HG03139 (cell line): ENCODE measurements at regions not wholly inside any gene's neighbourhood (a gene's known extent, or its start where the extent isn't known, plus 50 kb on each side); places are given as distances from the start of the nearest gene placed in this dataset.
"Not testable (repeated sequence)": the region's sequence is repeated elsewhere in the genome, so short reads cannot be mapped to it uniquely, and the experiment has no call there.

ENCODE experiments used
- ATAC-seq: cut with Tn5 transposase; IDR thresholded peaks from one replicate; pipeline ENCODE4 v1.9.1; 2021; ENCODE audit not compliant: unreplicated experiment

DNA sequence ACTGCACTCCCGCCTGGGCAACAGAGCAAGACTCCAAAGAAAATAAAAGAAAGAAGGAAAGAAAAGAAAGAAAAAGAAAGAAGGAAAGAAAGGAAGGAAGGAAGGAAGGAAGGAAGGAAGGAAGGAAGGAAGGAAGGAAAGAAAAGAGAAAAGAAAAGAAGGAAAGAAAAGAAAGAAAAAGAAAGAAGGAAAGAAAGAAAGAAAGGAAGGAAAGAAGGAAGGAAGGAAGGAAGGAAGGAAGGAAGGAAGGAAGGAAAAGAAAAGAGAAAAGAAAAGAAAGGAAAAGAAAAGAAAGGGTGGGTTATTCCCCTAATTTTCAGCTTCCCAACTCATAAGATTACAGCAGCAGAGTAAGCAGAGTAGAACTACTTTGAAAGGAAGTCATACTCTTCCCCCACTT lies 64.4 kb downstream of the TMEM200C start:
- ATAC-seq = not testable (repeated sequence)

DNA sequence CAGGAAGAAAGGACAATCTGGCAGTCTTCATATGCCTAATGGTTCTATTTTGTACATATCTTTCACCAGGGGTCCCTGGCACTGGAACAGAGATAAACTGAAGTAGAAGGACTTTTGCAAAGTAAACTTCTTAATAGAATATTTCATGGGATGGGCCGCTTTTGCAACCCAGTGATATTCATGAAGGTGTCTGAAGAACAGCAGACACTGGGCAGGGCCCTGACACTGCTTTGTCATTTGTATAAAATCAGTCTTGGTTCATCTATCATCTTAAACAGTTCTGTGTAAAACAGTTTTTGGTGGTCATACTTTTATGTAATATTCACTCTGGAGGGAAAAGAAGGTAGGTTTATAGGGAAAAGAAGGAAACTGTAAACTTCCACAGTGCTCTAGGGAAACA lies 66.4 kb downstream of the TMEM200C start:
- no peak for ATAC-seq

DNA sequence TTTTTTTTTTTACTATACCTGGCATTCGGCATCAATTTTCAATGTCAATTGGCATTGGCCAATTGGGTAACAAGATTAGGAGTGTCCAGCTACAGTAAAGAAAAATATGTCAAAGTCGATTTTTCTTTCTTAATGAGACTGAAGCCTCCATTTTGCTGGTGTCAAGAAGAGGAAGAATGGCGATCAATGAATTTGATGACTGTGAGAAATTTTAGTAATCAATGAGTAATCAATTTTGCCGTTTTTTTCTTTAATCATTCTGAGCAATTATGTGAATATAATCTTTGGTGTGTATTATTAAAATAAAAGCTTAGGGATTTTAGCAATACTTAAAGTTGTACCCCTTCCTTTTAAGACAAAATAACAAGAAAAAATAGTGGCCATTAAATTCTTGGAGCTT lies 69.7 kb downstream of the TMEM200C start:
- ATAC-seq = no peak

DNA sequence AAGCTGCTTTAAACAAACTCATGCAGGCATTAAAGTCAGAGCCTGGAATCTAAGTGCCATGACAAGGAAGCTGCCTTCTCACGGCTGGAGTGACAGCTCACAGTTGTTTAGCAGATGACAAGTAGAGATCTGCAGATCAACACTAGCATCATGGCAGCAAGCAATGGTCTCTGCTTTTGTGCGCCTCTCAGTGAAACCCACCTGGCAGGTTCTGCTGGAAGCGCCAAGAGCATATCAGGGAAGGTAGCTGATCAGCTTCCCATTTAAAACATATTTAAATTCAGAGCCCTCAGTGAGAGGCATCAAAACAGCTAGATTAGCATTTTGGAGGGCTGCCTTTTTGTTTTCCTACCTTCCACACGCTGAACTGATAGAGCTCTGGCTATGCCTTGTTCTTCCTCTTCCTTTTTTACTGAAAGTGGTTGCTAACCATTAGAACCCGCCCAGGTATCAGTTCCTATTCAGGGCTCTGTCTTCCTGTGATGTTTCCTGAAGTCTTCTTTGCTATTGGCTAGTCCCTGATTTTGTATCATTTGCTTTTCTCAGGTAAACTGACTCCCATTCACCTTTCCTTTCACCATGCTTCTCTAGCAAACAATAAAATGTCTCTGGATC lies 70.8 kb downstream of the TMEM200C start:
- ATAC-seq = no peak

DNA sequence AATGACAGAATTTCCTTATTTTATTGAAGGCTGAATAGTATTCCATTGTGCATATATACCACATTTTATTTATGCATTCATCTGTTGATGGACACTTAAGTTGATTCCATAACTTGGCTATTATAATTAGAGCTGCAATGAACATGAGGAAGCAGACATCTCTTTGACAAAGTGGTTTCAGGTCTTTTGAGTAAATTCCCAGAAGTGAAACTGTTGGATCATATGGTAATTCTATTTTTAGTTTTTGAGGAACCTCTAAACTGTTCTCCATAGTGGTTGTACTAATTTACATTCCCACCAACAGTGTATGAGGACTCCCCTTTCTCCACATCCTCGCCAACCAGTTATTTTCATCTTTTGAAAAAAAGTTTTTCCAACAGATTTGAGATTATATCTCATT lies 77.5 kb downstream of the TMEM200C start:
- no peak for ATAC-seq

DNA sequence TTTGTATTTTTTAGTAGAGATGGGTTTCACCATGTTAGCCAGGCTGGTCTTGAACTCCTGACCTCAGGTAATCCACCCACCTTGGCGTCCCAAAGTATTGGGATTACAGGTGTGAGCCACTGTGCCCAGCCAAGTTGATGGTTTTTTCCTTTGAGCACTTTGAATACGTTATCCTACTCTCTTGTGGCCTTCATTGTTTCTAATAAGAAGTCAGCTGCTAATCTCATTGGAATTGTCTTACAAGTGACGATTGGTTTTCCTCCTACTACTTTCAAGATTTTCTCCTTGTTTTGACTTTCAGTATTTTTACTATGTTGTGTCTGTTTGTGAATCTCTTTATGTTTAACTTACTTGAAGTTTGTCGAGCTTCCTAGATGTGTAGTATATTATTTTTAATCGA lies 88.5 kb downstream of the TMEM200C start:
- ATAC-seq = no peak

DNA sequence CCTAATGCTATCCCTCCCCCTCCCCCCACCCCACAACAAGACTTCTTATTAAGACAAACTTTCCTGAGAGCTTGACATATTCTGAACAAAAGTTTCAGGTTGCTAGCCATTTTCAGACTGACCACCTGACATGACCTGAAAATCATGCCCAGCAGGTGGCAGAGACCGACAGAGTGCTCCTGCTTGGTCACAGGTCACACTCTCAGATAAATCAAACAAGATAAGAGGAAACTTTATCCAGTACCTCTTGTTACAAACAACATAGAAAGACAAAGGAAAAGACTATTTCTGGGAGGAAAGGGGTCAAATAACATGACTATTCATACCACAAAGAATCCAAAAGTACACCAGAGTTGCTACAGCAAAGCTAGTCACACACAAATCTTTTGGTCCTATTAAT lies 107.4 kb downstream of the TMEM200C start:
- no peak for ATAC-seq

DNA sequence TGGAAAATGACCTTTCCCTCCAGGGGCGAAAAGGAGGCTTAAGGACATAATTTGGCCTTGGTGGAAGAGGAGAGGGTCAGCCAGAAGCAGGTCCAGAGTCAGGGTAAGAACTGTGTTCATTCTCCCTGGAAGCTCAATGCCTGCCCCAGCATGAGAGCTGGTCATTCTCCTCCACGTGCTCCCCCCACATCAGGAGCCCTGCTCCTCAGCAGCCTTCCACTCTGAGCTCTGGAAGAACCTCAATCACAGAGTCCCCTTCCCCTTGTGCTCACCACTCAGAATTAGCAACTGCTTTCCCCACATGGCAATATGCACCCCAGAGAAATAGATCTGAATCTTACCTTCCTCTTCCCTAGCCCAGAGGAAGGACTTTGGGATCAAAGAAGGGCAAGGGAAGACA lies 115.4 kb downstream of the TMEM200C start:
- ATAC-seq = no peak

DNA sequence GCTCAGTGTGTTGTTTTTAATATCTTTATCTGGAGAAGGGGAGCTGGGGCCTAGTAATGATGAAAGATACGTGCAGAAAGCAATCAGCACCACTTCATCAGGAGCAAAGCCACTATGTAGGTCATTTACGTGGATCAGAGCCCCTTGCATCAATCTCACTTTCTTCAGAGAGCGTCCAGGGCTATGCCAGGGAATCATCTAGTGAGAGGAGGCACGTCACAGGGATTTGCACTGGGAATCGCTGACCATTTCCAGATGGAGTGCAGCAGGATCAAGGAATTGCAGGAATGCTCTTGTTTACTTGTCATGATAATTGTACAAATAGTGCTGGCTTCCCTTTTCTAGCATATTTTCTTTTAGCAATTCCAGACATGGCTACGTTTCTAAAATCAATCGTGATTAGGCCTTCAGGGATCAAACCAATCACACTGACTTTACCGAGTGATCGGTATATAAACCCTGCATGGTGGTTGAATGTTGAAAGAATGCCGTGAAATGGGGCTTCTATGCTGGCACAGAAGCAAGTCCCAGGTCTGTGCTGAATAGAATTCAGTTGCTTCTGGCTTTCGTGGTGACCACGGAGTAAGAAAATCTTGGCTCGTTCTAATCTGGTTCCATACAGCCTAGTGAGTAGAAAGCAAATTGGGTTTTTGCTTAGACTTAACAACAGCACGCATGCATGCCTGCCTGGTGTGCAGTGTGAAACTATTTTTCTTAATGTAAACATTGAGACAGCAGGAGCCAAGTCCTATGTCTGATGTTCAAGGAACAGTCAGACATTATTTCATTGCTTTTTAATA lies 122.8 kb downstream of the TMEM200C start:
- ATAC-seq = no peak

DNA sequence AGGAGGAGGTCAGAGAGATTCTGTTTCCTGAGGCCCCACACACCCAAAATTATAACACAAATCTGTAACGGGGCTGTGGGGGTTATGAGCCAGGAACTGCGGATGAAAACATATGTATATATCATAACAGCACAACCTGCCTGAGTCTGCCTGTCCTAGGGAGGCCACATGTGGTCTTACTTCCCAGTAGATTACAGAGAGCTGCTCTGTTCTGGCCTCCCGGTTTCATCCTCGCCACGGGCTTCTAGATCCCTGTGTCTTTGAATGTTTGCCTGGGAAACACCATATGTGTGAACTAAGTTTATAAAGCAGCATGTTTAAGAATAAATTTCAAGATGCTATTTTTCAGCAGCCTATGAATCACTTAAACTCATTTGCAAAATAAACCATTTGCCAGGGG lies 124.0 kb downstream of the TMEM200C start:
- ATAC-seq = no peak

DNA sequence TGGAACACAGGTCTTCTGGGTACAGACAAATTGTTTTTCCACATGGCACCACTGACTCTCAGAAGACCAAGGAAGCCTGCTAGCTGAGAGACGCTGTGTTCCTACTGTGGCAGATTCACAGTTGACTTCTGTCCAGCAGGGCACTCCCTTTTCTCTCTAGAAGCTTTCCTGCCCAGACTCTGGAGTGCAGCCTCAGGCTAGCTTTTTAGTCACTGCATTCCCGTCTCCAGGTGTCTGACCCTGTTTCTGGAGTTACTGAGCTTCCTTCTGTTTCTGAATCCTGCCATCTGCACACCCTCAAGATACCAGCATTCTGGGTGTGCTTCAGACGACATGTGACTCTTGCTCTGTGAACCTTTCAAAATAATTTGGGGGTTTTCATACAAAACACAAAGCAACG lies 125.1 kb downstream of the TMEM200C start:
- no peak for ATAC-seq

DNA sequence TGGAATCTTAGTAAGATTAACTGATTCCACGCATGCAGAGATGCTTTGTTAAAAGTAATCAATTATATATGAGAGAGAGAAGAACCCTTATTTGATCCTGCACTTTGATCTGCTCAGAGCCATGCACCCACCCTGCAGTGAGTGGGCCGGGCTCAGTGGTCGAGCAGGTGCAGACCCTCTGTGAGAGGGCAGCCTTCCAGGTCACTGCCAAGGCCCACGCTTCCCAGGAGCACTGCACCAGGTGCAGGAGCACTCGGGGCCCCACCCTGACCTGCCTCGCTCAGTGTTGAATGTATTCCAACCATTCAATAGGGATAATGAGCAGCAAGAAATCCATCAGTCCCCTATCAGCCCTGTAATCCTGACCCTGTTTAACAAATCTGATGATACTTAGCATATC lies 126.9 kb downstream of the TMEM200C start:
- ATAC-seq = no peak

DNA sequence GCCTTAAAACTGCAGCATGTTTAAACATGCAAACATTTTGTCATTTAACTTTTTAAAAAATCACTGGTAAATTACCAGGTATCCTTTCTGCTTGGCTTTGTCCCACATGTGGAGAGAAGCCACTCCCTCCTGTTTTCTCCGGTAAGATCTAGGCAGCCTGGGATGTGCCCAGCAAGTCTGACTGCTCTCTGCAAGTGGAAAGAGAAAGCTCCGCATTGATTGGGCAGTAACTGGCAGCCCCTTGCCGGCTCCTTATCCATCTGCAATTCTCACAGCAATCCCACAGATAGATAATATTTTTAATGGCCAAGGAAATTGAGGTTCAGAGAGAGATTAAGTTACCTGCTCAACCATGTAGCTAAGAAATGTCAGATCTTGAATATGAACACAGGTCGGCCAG lies 136.1 kb downstream of the TMEM200C start:
- no peak for ATAC-seq

DNA sequence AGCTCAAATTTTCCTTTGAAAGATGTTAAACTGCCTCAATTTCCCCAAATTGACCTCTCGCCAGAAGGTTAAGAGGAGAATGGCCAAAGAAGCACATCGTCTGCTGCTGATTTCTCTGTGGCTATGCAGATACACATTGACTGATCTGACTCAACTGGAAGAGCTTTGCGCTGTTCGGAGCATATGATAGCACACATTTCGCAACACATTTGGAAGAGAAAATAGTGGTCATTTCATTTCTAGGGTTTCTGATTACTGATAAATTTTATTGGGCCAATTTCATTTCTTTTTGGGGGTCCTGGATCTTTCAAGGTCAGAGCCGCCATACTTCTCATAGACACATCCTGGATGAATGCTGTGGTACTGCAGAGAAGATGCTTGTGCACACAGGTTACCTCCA lies 138.5 kb downstream of the TMEM200C start:
- no peak for ATAC-seq

DNA sequence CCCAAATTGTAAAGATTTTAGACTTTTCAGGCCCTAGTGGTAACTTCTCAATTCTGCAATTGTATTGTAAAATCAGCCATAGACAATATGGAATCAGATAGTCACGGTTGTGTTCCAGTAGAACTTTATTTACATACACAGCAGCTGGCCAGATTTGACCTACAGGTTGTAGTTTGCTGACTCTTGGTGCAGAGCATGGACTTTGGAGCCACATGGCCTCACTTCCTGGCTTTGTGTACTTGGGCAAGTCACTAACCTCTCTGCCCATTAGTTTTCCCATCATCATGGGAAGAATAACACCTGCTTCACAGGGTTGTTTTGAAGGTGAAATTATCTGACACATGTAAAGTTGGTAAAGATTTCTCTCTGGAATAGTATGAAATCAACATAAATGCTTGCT lies 147.6 kb downstream of the TMEM200C start:
- no peak for ATAC-seq

DNA sequence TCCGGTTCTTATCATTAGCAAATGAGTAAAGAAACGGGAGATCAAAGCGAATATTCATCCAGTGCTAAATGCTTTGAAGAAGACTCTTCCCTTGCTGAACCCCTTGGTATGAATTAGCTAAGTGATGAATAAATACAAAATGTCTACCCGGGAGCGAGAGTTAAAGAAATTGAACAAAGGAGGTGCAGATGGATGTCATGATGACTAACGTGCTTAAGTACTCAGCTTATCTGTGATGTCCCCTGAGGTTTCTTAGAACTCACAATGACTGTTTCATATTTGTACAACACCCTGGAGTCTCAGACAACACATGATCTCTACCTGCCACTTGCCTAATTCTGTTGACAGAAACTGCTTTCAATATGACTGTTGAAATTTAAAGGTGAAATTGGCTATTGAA lies 148.5 kb downstream of the TMEM200C start:
- ATAC-seq = no peak

DNA sequence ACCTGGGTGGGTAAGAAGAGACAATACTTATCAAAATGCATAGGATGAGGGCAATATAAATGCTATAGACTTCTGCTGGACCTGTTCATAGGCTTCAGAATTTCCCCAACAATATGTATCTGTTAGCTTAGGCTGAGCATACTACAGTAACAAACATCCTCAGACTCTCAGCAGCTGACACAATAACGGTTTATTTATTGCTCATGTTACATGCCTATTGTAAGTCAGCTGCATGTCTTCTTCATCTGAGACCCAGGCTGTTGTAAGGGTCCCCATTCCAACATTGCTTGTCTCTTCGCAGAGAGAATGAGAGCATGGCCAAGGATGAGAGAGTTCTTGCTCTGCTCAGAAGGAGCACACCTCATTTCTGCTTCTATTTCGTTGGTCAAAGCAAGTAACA lies 150.7 kb downstream of the TMEM200C start:
- no peak for ATAC-seq

DNA sequence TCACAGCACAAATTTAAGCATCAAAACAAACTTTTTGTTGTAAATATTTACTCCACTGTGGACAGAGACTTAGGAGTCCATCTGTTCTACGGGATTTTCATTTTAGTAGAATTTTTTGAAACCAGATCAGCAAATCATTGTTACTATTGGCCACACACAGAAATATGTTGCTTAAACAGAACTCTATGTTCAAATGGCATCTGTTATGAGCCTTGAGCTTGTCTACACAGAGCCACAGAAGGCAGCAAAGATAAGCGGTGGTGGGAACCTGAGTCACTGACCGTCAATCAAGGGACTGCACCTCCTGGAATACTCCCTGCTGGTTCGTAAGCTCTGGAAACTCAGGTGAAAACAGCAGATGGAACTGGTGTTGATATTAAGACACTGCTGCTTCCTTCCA lies 156.8 kb downstream of the TMEM200C start:
- no peak for ATAC-seq

DNA sequence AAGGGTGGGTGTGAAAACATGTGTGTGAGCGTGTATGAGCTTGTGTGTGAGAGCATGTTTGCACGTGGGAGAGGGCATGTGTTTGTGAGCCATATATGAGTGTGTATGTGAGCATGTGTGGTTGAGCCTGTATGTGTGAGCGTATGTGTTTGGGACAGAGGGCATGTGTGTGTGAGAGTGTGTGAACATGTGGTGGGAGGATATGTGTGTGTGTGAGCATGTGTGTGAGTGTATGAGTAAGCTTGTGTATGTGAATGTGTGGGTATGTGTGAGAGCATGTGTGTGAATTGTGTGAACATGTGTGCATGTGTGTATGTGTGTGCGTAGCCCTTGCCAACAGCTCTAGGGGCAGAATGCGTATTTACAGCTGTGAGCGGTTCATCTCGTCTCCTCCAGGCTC lies 163.0 kb downstream of the TMEM200C start:
- no peak for ATAC-seq

DNA sequence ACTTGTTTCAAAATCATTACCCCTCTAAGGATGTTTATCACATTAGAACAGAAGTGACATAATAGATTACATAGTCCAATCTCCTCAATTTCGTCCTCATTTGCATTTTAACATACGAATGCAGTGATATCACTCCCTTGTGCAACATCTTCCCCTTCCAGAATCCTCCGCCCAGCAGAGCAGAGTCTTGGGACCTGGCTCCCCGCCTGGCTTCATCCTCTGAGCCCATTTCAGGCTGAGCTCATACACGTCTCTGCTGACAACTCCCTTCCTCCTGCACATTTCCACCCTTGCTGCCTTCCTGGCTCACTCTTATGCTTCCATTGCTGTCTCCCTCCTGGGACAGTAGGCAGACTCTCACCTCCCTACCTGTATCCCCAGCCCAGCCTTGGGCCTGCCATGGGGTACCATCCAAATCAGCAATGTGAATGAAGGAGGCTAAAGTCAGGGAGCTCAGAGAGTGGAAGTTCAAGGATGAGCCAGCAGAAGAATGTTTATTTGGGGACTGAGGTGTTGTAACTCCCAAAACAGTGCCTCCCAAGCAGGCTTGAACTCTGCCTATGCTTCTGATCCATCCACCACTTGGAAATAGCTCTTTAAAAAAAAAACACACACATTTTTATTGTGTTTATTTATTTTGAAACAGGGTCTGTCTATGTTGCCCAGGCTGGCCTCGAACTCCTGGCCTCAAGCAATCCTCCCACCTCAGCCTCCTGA lies 165.2 kb downstream of the TMEM200C start:
- ATAC-seq = no peak

DNA sequence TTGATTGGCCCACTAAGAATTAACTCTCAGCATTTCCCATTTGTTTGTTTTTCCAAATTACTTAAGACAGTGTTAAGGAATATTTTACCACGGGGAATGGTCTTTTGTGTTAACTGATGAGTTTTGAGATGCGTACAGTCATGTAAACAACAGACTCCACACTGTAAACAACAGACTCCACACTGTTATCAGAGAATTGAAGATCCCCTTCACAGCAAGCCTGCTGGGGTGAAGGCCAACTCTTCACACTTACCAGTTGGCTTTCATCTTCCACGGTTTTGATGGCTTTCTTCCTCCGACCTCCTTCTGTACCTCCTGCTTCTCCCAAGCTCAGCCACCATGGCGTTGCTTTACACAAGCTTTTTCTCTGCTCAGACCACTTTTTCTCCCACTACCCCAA lies 166.8 kb downstream of the TMEM200C start:
- ATAC-seq = no peak

DNA sequence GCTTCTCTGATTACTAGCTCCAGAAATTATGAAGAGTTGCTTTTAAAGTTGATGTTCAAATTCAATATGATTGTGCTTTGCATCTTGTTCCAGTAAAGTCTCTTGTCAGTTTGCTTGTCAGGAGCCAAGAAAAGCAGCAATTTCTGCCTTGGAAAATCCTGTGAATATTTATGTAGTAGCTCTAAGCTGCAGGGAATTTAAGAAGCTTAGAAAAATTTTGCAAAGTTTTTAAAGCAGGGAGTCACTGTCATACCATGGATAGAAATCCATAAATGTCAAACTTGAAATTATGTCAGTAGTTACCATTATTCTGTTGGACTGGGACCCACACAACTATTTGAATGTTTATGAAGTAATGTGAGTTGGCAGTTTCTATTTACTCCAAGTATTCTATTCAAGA lies 169.3 kb downstream of the TMEM200C start:
- ATAC-seq = no peak
